Keratinocyte (primary cell): ENCODE measurements at regions not wholly inside any gene's neighbourhood (a gene's known extent, or its start where the extent isn't known, plus 50 kb on each side); places are given as distances from the start of the nearest gene placed in this dataset.

Experiments used
- DNase-seq: peaks from one replicate; pipeline ENCODE4 v3.0.0-alpha.2; 2011; ENCODE audit warnings: low read depth, missing footprints, low spot score
- FAIRE-seq: peaks from 2 replicates; lab custom pipeline; 2011; peaks lifted over from hg19 to GRCh38; lab: Jason Lieb, UNC
- H2AFZ ChIP-seq: 2 replicates; pipeline ENCODE4 v1.6.0; 2012; ENCODE audit warnings: low read length, control low read depth, inconsistent platforms; ENCODE audit not compliant: control insufficient read depth
- H3K27ac ChIP-seq: 2 replicates; pipeline ENCODE4 v1.5.1; 2011; ENCODE audit warnings: low read length; ENCODE audit not compliant: control insufficient read depth, insufficient read depth
- H3K27me3 ChIP-seq: 3 replicates; pipeline ENCODE4 v1.6.0; 2011; ENCODE audit warnings: low read length; ENCODE audit not compliant: control insufficient read depth, insufficient read depth; ENCODE audit errors: extremely low read depth
- H3K36me3 ChIP-seq, 2 experiments: 2 replicates in 1 of 2; 3 replicates in 1 of 2; pipeline ENCODE4 v1.5.1; 2011; ENCODE audit warnings: low read length in 2 of 2, mild to moderate bottlenecking in 1 of 2; ENCODE audit not compliant: control insufficient read depth in 2 of 2, insufficient read depth in 2 of 2; ENCODE audit errors: extremely low read depth in 1 of 2
- H3K4me1 ChIP-seq: 3 replicates; pipeline ENCODE4 v1.5.1; 2011; ENCODE audit warnings: low read length; ENCODE audit not compliant: control insufficient read depth, insufficient read depth; ENCODE audit errors: extremely low read depth
- H3K4me2 ChIP-seq: 3 replicates; pipeline ENCODE4 v1.6.0; 2011; ENCODE audit warnings: low read depth, low read length; ENCODE audit not compliant: control insufficient read depth, insufficient read depth; ENCODE audit errors: extremely low read depth
- H3K4me3 ChIP-seq, 3 experiments: fragments of 200-600 bp in 1 of 3; sonication (generic) in 1 of 3; 2 replicates in 2 of 3; 3 replicates in 1 of 3; pipeline ENCODE4 v1.5.1; 2011 to 2016; ENCODE audit warnings: low read length in 3 of 3, mild to moderate bottlenecking in 3 of 3, control low read depth in 2 of 3, inconsistent platforms in 1 of 3, low read depth in 1 of 3, mixed read lengths in 1 of 3, mixed run types in 1 of 3, moderate library complexity in 1 of 3; ENCODE audit not compliant: control insufficient read depth in 2 of 3, insufficient read depth in 2 of 3; ENCODE audit errors: extremely low read depth in 1 of 3
- H3K79me2 ChIP-seq: 2 replicates; pipeline ENCODE4 v1.6.0; 2012; ENCODE audit warnings: low read length; ENCODE audit not compliant: control insufficient read depth, insufficient read depth
- H3K9ac ChIP-seq: 3 replicates; pipeline ENCODE4 v1.6.0; 2011; ENCODE audit warnings: low read length; ENCODE audit not compliant: control insufficient read depth, insufficient read depth; ENCODE audit errors: extremely low read depth
- H3K9me1 ChIP-seq: 3 replicates; pipeline ENCODE4 v1.6.0; 2011; ENCODE audit warnings: low read length; ENCODE audit not compliant: control insufficient read depth, insufficient read depth; ENCODE audit errors: extremely low read depth
- H3K9me3 ChIP-seq: 2 replicates; pipeline ENCODE4 v1.5.1; 2012; ENCODE audit warnings: low read depth, low read length; ENCODE audit not compliant: control insufficient read depth
- H4K20me1 ChIP-seq: 3 replicates; pipeline ENCODE4 v1.6.0; 2011; ENCODE audit warnings: low read length; ENCODE audit not compliant: control insufficient read depth, insufficient read depth; ENCODE audit errors: extremely low read depth
- CTCF ChIP-seq, 3 experiments: IDR thresholded peaks in 1 of 3; conservative IDR thresholded peaks in 1 of 3; optimal IDR thresholded peaks in 1 of 3; 2 replicates in 2 of 3; 3 replicates in 1 of 3; pipeline versions ENCODE3 to v1.5.1; 2011; ENCODE audit warnings: low read length in 3 of 3, mild to moderate bottlenecking in 3 of 3, moderate library complexity in 2 of 3, control low read depth in 1 of 3, inconsistent platforms in 1 of 3; ENCODE audit not compliant: insufficient read depth in 2 of 3; ENCODE audit errors: extremely low read depth in 1 of 3
- EZH2 ChIP-seq: IDR thresholded peaks from one replicate; pipeline ENCODE4 v1.6.1; 2012; ENCODE audit warnings: inconsistent platforms, mild to moderate bottlenecking, low read length, moderate library complexity
- dilution Hi-C: fragments of 300-500 bp; cut with MboI; formaldehyde crosslinking; loops from one replicate; pipeline ENCODE4 v1.7.0; 2020; ENCODE audit warnings: low sequenced_read_pairs; ENCODE audit not compliant: extremely low pct_ligation_motif_present

GRCh38 chr13:46487748-46488147, 65.2 kb upstream of the LRCH1 start:
- no peak overlapping the region for H3K4me3 ChIP-seq
- H2AFZ ChIP-seq: no peak overlapping the region
- no peak for DNase-seq
- no peak overlapping the region for H3K27ac ChIP-seq
- no peaks in the 10 kb centered on the region for H3K36me3 ChIP-seq
- no peaks in the 10 kb centered on the region for H4K20me1 ChIP-seq
- peaks cover 2% of the 10 kb centered on the region for H3K9me3 ChIP-seq
- no peaks in the 10 kb centered on the region for H3K79me2 ChIP-seq
- dilution Hi-C loops: no loop called here
- no peaks in the 10 kb centered on the region for H3K9me1 ChIP-seq
- FAIRE-seq: no peak
- TF ChIP-seq CTCF (optimal IDR thresholded peaks at IDR 0.05 in 1 of 3, IDR thresholded peaks at IDR 0.05 in 1 of 3, conservative IDR thresholded peaks at IDR 0.05 in 1 of 3; ENCODE audit: extremely low read depth in 1 of 3, insufficient read depth in 2 of 3, low read length in 3 of 3) (no peak), EZH2 (no peak)
- no peak overlapping the region for H3K9ac ChIP-seq
- H3K4me2 ChIP-seq: no peak overlapping the region
- no peaks in the 10 kb centered on the region for H3K4me1 ChIP-seq
- peaks cover 3% of the 10 kb centered on the region for H3K27me3 ChIP-seq

GRCh38 chr13:46486270-46486669, 66.7 kb upstream of the LRCH1 start:
- peaks cover 3% of the 10 kb centered on the region for H3K27me3 ChIP-seq
- dilution Hi-C loops: no loop called here
- H3K27ac ChIP-seq: no peak overlapping the region
- H3K36me3 ChIP-seq: no peaks in the 10 kb centered on the region
- H3K9me3 ChIP-seq: peaks cover 2% of the 10 kb centered on the region
- H3K9me1 ChIP-seq: no peaks in the 10 kb centered on the region
- H3K9ac ChIP-seq: no peak overlapping the region
- no peak for DNase-seq
- TF ChIP-seq EZH2 (no peak), CTCF (optimal IDR thresholded peaks at IDR 0.05 in 1 of 3, IDR thresholded peaks at IDR 0.05 in 1 of 3, conservative IDR thresholded peaks at IDR 0.05 in 1 of 3; ENCODE audit: extremely low read depth in 1 of 3, insufficient read depth in 2 of 3, low read length in 3 of 3) (no peak)
- no peak overlapping the region for H2AFZ ChIP-seq
- H4K20me1 ChIP-seq: no peaks in the 10 kb centered on the region
- no peak overlapping the region for H3K4me2 ChIP-seq
- no peak for FAIRE-seq
- H3K79me2 ChIP-seq: no peaks in the 10 kb centered on the region
- no peak overlapping the region for H3K4me3 ChIP-seq
- no peaks in the 10 kb centered on the region for H3K4me1 ChIP-seq
